Renal pelvis (tissue), 1 donor: ENCODE measurements at regions not wholly inside any gene's neighbourhood (a gene's known extent, or its start where the extent isn't known, plus 50 kb on each side); places are given as distances from the start of the nearest gene placed in this dataset.

Source experiments
- DNase-seq: peaks from one replicate; pipeline ENCODE4 v3.0.0-alpha.2; 2013

GRCh38 chr22:46090631-46091201 lies 59.6 kb upstream of the PPARA start:
- DNase-seq = no peak

GRCh38 chr22:46091277-46091977 lies 58.9 kb upstream of the PPARA start:
- no peak for DNase-seq

- no peak for DNase-seq
Observed at GRCh38 chr22:46092011-46092410, 58.3 kb upstream of the PPARA start.

GRCh38 chr22:46092670-46093410 lies 57.5 kb upstream of the PPARA start:
- DNase-seq = no peak

GRCh38 chr22:46093796-46094195 lies 56.5 kb upstream of the PPARA start:
- DNase-seq = no peak

- DNase-seq = no peak
Observed at GRCh38 chr22:46094676-46095075, 55.6 kb upstream of the PPARA start.

- DNase-seq = no peak
Observed at GRCh38 chr22:46096051-46096450, 54.3 kb upstream of the PPARA start.

GRCh38 chr22:46096706-46097230 lies 53.6 kb upstream of the PPARA start:
- DNase-seq = no peak

- no peak for DNase-seq
Observed at GRCh38 chr22:46097268-46097900, 52.9 kb upstream of the PPARA start.

- no peak for DNase-seq
Observed at GRCh38 chr22:46098525-46099475, 51.5 kb upstream of the PPARA start.

- no peak for DNase-seq
Observed at GRCh38 chr22:46099740-46100139, 50.6 kb upstream of the PPARA start.

- DNase-seq = no peak
Observed at GRCh38 chr22:46100401-46101105, 49.8 kb upstream of the PPARA start.
